ENCODE measurements at regions not wholly inside any gene's neighbourhood (a gene's known extent, or its start where the extent isn't known, plus 50 kb on each side); places are given as distances from the start of the nearest gene placed in this dataset.

- TF ChIP-seq YY1 (IDR thresholded peaks at IDR 0.05) (no peak), NR2F2 (IDR thresholded peaks at IDR 0.05) (no peak), TAF1 (conservative IDR thresholded peaks at IDR 0.05) (no peak), EGR1 (IDR thresholded peaks at IDR 0.05; ENCODE audit: low read depth in 2 of 2) (no peak), SP1 (IDR thresholded peaks at IDR 0.05) (no peak), ZBTB33 (IDR thresholded peaks at IDR 0.05) (no peak)
- TF ChIP-seq, protein P1, sequence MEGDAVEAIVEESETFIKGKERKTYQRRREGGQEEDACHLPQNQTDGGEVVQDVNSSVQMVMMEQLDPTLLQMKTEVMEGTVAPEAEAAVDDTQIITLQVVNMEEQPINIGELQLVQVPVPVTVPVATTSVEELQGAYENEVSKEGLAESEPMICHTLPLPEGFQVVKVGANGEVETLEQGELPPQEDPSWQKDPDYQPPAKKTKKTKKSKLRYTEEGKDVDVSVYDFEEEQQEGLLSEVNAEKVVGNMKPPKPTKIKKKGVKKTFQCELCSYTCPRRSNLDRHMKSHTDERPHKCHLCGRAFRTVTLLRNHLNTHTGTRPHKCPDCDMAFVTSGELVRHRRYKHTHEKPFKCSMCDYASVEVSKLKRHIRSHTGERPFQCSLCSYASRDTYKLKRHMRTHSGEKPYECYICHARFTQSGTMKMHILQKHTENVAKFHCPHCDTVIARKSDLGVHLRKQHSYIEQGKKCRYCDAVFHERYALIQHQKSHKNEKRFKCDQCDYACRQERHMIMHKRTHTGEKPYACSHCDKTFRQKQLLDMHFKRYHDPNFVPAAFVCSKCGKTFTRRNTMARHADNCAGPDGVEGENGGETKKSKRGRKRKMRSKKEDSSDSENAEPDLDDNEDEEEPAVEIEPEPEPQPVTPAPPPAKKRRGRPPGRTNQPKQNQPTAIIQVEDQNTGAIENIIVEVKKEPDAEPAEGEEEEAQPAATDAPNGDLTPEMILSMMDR (IDR thresholded peaks at IDR 0.05; ENCODE audit: low read depth, low read length, missing input control) = no peak
- TF ChIP-seq, protein P2, sequence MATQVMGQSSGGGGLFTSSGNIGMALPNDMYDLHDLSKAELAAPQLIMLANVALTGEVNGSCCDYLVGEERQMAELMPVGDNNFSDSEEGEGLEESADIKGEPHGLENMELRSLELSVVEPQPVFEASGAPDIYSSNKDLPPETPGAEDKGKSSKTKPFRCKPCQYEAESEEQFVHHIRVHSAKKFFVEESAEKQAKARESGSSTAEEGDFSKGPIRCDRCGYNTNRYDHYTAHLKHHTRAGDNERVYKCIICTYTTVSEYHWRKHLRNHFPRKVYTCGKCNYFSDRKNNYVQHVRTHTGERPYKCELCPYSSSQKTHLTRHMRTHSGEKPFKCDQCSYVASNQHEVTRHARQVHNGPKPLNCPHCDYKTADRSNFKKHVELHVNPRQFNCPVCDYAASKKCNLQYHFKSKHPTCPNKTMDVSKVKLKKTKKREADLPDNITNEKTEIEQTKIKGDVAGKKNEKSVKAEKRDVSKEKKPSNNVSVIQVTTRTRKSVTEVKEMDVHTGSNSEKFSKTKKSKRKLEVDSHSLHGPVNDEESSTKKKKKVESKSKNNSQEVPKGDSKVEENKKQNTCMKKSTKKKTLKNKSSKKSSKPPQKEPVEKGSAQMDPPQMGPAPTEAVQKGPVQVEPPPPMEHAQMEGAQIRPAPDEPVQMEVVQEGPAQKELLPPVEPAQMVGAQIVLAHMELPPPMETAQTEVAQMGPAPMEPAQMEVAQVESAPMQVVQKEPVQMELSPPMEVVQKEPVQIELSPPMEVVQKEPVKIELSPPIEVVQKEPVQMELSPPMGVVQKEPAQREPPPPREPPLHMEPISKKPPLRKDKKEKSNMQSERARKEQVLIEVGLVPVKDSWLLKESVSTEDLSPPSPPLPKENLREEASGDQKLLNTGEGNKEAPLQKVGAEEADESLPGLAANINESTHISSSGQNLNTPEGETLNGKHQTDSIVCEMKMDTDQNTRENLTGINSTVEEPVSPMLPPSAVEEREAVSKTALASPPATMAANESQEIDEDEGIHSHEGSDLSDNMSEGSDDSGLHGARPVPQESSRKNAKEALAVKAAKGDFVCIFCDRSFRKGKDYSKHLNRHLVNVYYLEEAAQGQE (IDR thresholded peaks at IDR 0.05) = no peak
Measured at GRCh38 chr10:29699621-29700020, 64.8 kb upstream of the SVIL start.
